Tibial artery (tissue), 4 donors: ENCODE measurements at regions not wholly inside any gene's neighbourhood (a gene's known extent, or its start where the extent isn't known, plus 50 kb on each side); places are given as distances from the start of the nearest gene placed in this dataset.

ENCODE experiments used
- DNase-seq, 2 donors: peaks; one replicate each; pipeline ENCODE4 v3.0.0-alpha.2; 2019
- H3K27ac ChIP-seq, 2 donors: fragments of 200-600 bp; sonication (generic) in 1 of 2; 1 replicate in 1 of 2; 2 replicates in 1 of 2; pipeline ENCODE4 v1.5.1; 2018 to 2019; ENCODE audit warnings: mild to moderate bottlenecking in 1 of 2
- H3K27me3 ChIP-seq, 2 donors: fragments of 200-600 bp; sonication (generic) in 1 of 2; one replicate each; pipeline versions ENCODE4 v1.5.1 to v1.6.0; 2016 to 2019
- H3K36me3 ChIP-seq, 3 donors: fragments of 200-600 bp; sonication (generic) in 2 of 3; one replicate each; pipeline ENCODE4 v1.5.1; 2016 to 2019; ENCODE audit warnings: mild to moderate bottlenecking in 2 of 3
- H3K4me1 ChIP-seq, 4 donors: fragments of 200-600 bp; sonication (generic) in 2 of 4; 1 replicate in 3 of 4; 2 replicates in 1 of 4; pipeline ENCODE4 v1.5.1; 2016 to 2019
- H3K4me3 ChIP-seq, 2 donors: fragments of 200-600 bp; sonication (generic) in 1 of 2; 1 replicate in 1 of 2; 2 replicates in 1 of 2; pipeline ENCODE4 v1.5.1; 2018 to 2019; ENCODE audit warnings: mild to moderate bottlenecking in 2 of 2
- H3K9me3 ChIP-seq, 3 donors: fragments of 200-600 bp; sonication (generic) in 1 of 3; one replicate each; pipeline ENCODE4 v1.5.1; 2016 to 2019
- intact Hi-C: fragments of 100-400 bp; cut with DNase I; formaldehyde crosslinking; loops from one replicate; pipeline ENCODE4 v1.15.0; 2023; ENCODE audit warnings: low total_unique reads
- TF ChIP-seq, protein P1 (sequence below), 2 experiments: fragments of 200-600 bp in 1 of 2; fragments of 450-650 bp in 1 of 2; IDR thresholded peaks; one replicate each; pipeline ENCODE4 v1.5.1; 2017 to 2019; ENCODE audit warnings: antibody characterized with exemption in 2 of 2, mild to moderate bottlenecking in 1 of 2, moderate library complexity in 1 of 2

DNA sequence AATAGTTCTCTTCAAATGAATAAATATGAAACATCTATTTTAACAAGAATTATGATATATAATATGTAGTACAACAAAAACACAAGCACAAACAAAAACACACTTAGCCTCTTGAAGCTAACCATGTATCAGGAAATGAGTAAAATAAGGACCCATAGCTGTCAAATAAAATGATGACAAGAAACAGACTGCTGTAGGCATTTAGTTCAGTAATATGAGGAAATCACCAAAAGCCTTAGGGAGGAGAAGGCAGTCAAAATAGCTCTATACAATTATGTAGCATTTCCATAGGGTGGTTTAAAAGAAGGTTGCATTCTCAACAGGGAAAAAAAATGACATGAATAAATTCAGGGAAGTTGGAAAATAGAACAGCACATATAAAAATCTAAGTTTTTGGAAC, 163.4 kb downstream of the PCDH20 start:
- H3K27ac ChIP-seq = no peak overlapping the region
- no peak for DNase-seq
- TF ChIP-seq, protein P1, sequence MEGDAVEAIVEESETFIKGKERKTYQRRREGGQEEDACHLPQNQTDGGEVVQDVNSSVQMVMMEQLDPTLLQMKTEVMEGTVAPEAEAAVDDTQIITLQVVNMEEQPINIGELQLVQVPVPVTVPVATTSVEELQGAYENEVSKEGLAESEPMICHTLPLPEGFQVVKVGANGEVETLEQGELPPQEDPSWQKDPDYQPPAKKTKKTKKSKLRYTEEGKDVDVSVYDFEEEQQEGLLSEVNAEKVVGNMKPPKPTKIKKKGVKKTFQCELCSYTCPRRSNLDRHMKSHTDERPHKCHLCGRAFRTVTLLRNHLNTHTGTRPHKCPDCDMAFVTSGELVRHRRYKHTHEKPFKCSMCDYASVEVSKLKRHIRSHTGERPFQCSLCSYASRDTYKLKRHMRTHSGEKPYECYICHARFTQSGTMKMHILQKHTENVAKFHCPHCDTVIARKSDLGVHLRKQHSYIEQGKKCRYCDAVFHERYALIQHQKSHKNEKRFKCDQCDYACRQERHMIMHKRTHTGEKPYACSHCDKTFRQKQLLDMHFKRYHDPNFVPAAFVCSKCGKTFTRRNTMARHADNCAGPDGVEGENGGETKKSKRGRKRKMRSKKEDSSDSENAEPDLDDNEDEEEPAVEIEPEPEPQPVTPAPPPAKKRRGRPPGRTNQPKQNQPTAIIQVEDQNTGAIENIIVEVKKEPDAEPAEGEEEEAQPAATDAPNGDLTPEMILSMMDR (IDR thresholded peaks at IDR 0.05) = no peak
- no peak overlapping the region for H3K4me3 ChIP-seq
- H3K9me3 ChIP-seq = peaks cover 0 to 2% (median 0%) of the 10 kb centered on the region in 3 donors
- H3K36me3 ChIP-seq = no peaks in the 10 kb centered on the region
- intact Hi-C loops = no loop called here
- H3K27me3 ChIP-seq = no peaks in the 10 kb centered on the region
- H3K4me1 ChIP-seq = no peaks in the 10 kb centered on the region

DNA sequence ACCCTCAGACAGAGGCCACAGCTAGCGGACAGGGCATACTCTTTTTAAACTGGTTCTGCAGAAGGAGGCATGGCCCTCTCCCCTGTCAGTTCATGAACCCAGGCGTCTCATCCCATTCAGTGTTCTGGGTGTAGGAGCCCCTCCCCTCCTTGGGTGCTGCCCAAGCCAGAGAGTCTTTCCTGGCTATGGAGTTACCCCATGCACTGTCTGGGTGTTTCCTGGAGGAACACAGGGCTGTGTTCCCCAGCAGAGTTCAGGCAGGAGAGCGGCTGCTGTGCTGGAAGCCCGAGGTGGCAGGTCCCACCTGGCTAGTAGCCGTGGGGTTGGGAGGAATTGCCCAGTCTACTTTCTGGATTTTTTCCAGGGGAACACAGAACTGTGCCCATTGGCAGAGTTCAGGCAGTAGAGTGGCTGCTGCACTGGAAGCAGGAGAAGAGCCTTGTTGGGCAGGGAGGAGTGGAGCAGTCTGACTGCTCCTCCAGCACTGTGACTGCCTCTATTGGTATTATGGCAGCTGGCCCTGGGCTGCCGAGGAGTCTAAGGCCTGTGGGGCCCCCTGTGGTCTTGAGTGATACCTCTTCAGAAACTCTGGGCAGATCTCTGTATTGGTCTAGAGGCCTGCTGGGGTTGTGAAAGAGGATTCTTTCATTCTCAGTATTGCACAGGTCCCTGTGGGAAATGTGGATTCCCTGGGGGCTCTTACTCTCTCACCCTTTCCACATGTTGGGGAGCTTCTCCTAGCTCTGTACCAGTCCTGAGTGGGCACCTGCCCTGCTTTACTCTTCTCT, 168.3 kb downstream of the PCDH20 start:
- Histone ChIP-seq H3K4me1 (no peaks in the 10 kb centered on the region), H3K36me3 (no peaks in the 10 kb centered on the region), H3K9me3 (peaks cover 0 to 18% (median 10%) of the 10 kb centered on the region in 3 donors), H3K4me3 (no peak overlapping the region), H3K27ac (no peak overlapping the region), H3K27me3 (no peaks in the 10 kb centered on the region)
- TF ChIP-seq, protein P1 (IDR thresholded peaks at IDR 0.05) = no peak
- DNase-seq = no peak
- intact Hi-C loops = no loop called here

DNA sequence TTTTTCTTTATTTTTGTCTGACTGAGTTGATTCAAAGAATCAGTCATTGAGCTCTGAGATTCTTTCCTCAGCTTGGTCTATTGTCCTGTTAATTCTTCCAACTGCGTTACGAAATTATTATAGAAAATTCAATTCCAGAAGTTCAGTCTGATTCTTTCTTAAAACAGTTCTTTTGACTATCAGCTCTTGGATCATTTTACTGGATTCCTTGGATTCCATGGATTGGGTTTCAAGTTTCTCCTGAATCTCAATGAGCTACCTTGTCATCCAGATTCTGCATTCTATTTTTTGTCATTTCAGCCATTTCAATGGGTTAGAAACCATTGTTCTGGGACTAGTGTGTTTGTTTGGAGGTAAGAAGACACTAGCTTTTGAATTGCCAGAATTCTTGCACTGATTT, 169.3 kb downstream of the PCDH20 start:
- Histone ChIP-seq H3K4me1 (no peaks in the 10 kb centered on the region), H3K27ac (no peak overlapping the region), H3K27me3 (no peaks in the 10 kb centered on the region), H3K4me3 (no peak overlapping the region), H3K9me3 (peaks cover 0 to 18% (median 10%) of the 10 kb centered on the region in 3 donors), H3K36me3 (no peaks in the 10 kb centered on the region)
- intact Hi-C loops = no loop called here
- TF ChIP-seq, protein P1 (IDR thresholded peaks at IDR 0.05) = no peak
- DNase-seq = no peak

DNA sequence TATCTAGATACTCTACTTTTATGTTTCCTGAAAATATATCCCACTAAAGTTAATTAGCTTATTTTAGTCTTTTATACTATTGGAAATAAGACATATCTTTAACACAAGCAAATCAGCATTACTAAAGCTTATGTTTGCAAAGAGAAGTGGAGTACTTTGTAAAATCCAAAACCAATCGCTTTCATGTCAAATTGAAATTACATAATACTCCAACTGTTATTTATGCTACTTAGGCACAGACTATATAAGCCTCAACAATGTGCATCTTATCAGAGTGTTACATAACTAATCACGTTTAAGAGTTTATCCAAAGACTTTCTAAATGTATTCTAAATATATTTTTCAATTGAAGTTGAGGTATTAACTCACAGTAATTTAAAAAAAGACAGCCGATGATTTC, 200.0 kb downstream of the PCDH20 start:
- no peaks in the 10 kb centered on the region for H3K27me3 ChIP-seq
- H3K36me3 ChIP-seq = no peaks in the 10 kb centered on the region
- H3K4me1 ChIP-seq = no peaks in the 10 kb centered on the region
- no peak for DNase-seq
- no peak overlapping the region for H3K4me3 ChIP-seq
- intact Hi-C loops = no loop called here
- H3K27ac ChIP-seq = no peak overlapping the region
- TF ChIP-seq, protein P1 (IDR thresholded peaks at IDR 0.05) = no peak
- no peaks in the 10 kb centered on the region for H3K9me3 ChIP-seq

DNA sequence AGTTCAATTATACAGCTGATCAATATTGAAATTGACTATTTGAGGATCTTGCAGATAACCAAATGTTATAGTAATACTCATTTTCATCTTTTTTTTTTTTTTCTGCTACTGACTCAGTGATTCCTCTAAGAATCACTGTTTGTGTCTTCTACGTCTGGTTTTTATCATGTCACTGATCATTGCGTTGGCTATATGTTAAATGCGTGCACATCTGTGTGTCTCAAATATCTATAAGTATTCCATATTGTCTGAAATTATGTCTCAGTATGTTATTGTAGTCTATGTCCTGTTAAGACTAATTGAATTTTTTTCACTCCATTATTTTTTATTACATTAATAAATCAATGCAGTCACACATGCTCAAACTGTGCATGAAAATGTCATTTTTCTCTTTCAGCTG, 200.5 kb downstream of the PCDH20 start:
- TF ChIP-seq, protein P1 (IDR thresholded peaks at IDR 0.05) = no peak
- Histone ChIP-seq H3K4me1 (no peaks in the 10 kb centered on the region), H3K27me3 (no peaks in the 10 kb centered on the region), H3K4me3 (no peak overlapping the region), H3K9me3 (no peaks in the 10 kb centered on the region), H3K27ac (no peak overlapping the region), H3K36me3 (no peaks in the 10 kb centered on the region)
- DNase-seq = no peak
- intact Hi-C loops = no loop called here
